GM12878 (cell line): ENCODE measurements at regions not wholly inside any gene's neighbourhood (a gene's known extent, or its start where the extent isn't known, plus 50 kb on each side); places are given as distances from the start of the nearest gene placed in this dataset.

Source experiments
- ATAC-seq: fragments of 200-7000 bp; cut with Tn5 transposase; 3 replicates; pipeline ENCODE4 v1.9.1; 2020; ENCODE audit warnings: mild to moderate bottlenecking, moderate library complexity
- BruUV-seq: library from RNA; stranded (reverse); fragments of 400-500 nt; replicated peaks from 2 replicates; lab custom pipeline; 2021; lab: Mats Ljungman, UMichigan
- CTCF ChIA-PET: fragments of 300-600 bp; sonication (Branson Sonifier 250); formaldehyde crosslinking; extraction: SDS; loops from one replicate; lab custom pipeline; 2021; ENCODE audit warnings: inconsistent platforms; lab: Yijun Ruan, JAX
- POLR2A ChIA-PET: fragments of 350-600 bp; formaldehyde crosslinking; extraction: SDS; loops from one replicate; lab custom pipeline; 2021; ENCODE audit warnings: inconsistent platforms; lab: Charles Lee
- RAD21 ChIA-PET: fragments of 300-600 bp; sonication (Branson Sonifier 250); formaldehyde crosslinking; loops from one replicate; lab custom pipeline; 2023; ENCODE audit warnings: antibody characterized with exemption; ENCODE audit not compliant: unreplicated experiment; lab: Charles Lee
- SMC1A ChIA-PET: fragments of 300-600 bp; sonication (Branson Sonifier 250); formaldehyde crosslinking; loops from one replicate; lab custom pipeline; 2023; ENCODE audit not compliant: unreplicated experiment, uncharacterized antibody; lab: Charles Lee
- DNase-seq: peaks from one replicate; pipeline ENCODE4 v3.0.0-alpha.2; 2011; ENCODE audit warnings: low read depth, low spot score
- FAIRE-seq: peaks from 3 replicates; lab custom pipeline; 2011; peaks lifted over from hg19 to GRCh38; lab: Jason Lieb, UNC
- H2AFZ ChIP-seq: 2 replicates; pipeline ENCODE4 v1.6.0; 2011; ENCODE audit warnings: low read depth, low read length, control low read depth; ENCODE audit not compliant: control insufficient read depth
- H3K27ac ChIP-seq: 2 replicates; pipeline ENCODE4 v1.5.1; 2011; ENCODE audit warnings: control low read depth; ENCODE audit not compliant: control insufficient read depth, insufficient read depth
- H3K27me3 ChIP-seq, 2 experiments: replicated peaks in 1 of 2; 2 replicates each; pipeline versions ENCODE4 v1.6.0 to v1.6.1; 2011; ENCODE audit warnings: low read length in 1 of 2; ENCODE audit not compliant: control insufficient read depth in 2 of 2, insufficient read depth in 2 of 2
- H3K36me3 ChIP-seq, 2 experiments: 2 replicates each; pipeline ENCODE4 v1.5.1; 2011; ENCODE audit warnings: low read length in 1 of 2; ENCODE audit not compliant: control insufficient read depth in 2 of 2, insufficient read depth in 2 of 2
- H3K4me1 ChIP-seq: 2 replicates; pipeline ENCODE4 v1.6.1; 2011; ENCODE audit warnings: mild to moderate bottlenecking, low read length, moderate library complexity, mixed read lengths; ENCODE audit not compliant: control insufficient read depth, insufficient read depth
- H3K4me2 ChIP-seq: 2 replicates; pipeline ENCODE4 v1.6.0; 2011; ENCODE audit warnings: control low read depth; ENCODE audit not compliant: control insufficient read depth, insufficient read depth
- H3K4me3 ChIP-seq: fragments of 200-600 bp; sonication (generic); 2 replicates; pipeline ENCODE4 v1.5.1; 2016
- H3K79me2 ChIP-seq: 2 replicates; pipeline ENCODE4 v1.6.0; 2011; ENCODE audit warnings: low read length; ENCODE audit not compliant: control insufficient read depth, insufficient read depth
- H3K9ac ChIP-seq: 2 replicates; pipeline ENCODE4 v1.8.0; 2011; ENCODE audit warnings: low read length, control low read depth, mixed read lengths; ENCODE audit not compliant: control insufficient read depth, insufficient read depth
- H3K9me3 ChIP-seq: replicated peaks from 3 replicates; pipeline ENCODE4 v1.5.1; 2011; ENCODE audit warnings: mild to moderate bottlenecking, low read length; ENCODE audit not compliant: control insufficient read depth, insufficient read depth
- H4K20me1 ChIP-seq: 2 replicates; pipeline ENCODE4 v1.6.0; 2011; ENCODE audit not compliant: control insufficient read depth, insufficient read depth
- CBX3 ChIP-seq: fragments of 200-600 bp; sonication (generic); IDR thresholded peaks from 2 replicates; pipeline ENCODE4 v1.6.1; 2016; ENCODE audit warnings: low read depth, borderline replicate concordance
- CBX5 ChIP-seq: sonication (generic); IDR thresholded peaks from 2 replicates; pipeline ENCODE4 v1.6.1; 2016; ENCODE audit warnings: low read depth, moderate library complexity, mild to moderate bottlenecking, inconsistent platforms
- CREM ChIP-seq: IDR thresholded peaks from 2 replicates; pipeline ENCODE4 v1.6.1; 2014; ENCODE audit warnings: antibody characterized with exemption, low read depth
- EED ChIP-seq: sonication (generic); IDR thresholded peaks from 2 replicates; pipeline ENCODE4 v1.6.1; 2016; ENCODE audit warnings: antibody characterized with exemption, low read depth
- GATAD2B ChIP-seq: fragments of 450-650 bp; conservative IDR thresholded peaks from 2 replicates; pipeline ENCODE4 v1.6.1; 2017; ENCODE audit warnings: low read depth, mild to moderate bottlenecking, moderate library complexity
- IKZF1 ChIP-seq: fragments of 450-650 bp; conservative IDR thresholded peaks from 2 replicates; pipeline ENCODE4 v1.6.1; 2017; ENCODE audit warnings: antibody characterized with exemption, mild to moderate bottlenecking
- IKZF2 ChIP-seq, 2 experiments: fragments of 450-650 bp; IDR thresholded peaks; 2 replicates each; pipeline ENCODE4 v1.6.1; 2017; ENCODE audit warnings: mild to moderate bottlenecking in 2 of 2, moderate library complexity in 2 of 2
- MYB ChIP-seq: fragments of 150-350 bp; IDR thresholded peaks from 2 replicates; pipeline ENCODE4 v1.6.1; 2014; ENCODE audit warnings: mild to moderate bottlenecking, low read depth, low read length, borderline replicate concordance
- NRF1 ChIP-seq: conservative IDR thresholded peaks from 2 replicates; pipeline ENCODE4 v1.6.1; 2011; ENCODE audit warnings: mild to moderate bottlenecking, low read depth, low read length, improper control_type of control experiment
- PKNOX1 ChIP-seq: fragments of 450-650 bp; IDR thresholded peaks from 2 replicates; pipeline ENCODE4 v1.6.1; 2016; ENCODE audit warnings: mild to moderate bottlenecking
- PRDM15 ChIP-seq: fragments of 450-650 bp; formaldehyde crosslinking; IDR thresholded peaks from 2 replicates; pipeline ENCODE4 v1.4.0; 2020; ENCODE audit warnings: mild to moderate bottlenecking, moderate library complexity
- RELA ChIP-seq: fragments of 450-650 bp; IDR thresholded peaks from 2 replicates; pipeline ENCODE4 v1.8.0; 2014; ENCODE audit warnings: borderline replicate concordance; ENCODE audit not compliant: partially characterized antibody
- STAT1 ChIP-seq: fragments of 450-650 bp; conservative IDR thresholded peaks from 2 replicates; pipeline ENCODE4 v1.6.1; 2014; ENCODE audit warnings: antibody characterized with exemption, mild to moderate bottlenecking
- YY1 ChIP-seq: IDR thresholded peaks from 2 replicates; pipeline ENCODE4 v1.6.1; 2011; ENCODE audit warnings: low read depth, mild to moderate bottlenecking, low read length
- ZNF384 ChIP-seq: IDR thresholded peaks from 2 replicates; pipeline ENCODE4 v1.6.1; 2012; ENCODE audit warnings: low read depth, mild to moderate bottlenecking, low read length, improper control_type of control experiment, borderline replicate concordance
- ZSCAN29 ChIP-seq: fragments of 450-650 bp; IDR thresholded peaks from 2 replicates; pipeline ENCODE4 v1.6.1; 2017; ENCODE audit warnings: mild to moderate bottlenecking, moderate library complexity
- WGBS: methylation state at CpG from one replicate; pipeline ENCODE4 v1.1.6; 2016; ENCODE audit warnings: low lambda C conversion rate; ENCODE audit not compliant: insufficient replicate concordance, insufficient coverage; ENCODE audit errors: missing lambda C conversion rate; 5-methylcytosine and 5-hydroxymethylcytosine counted together
- in situ Hi-C: fragments of 300-500 bp; cut with MboI; formaldehyde crosslinking; loops from 9 replicates; pipeline ENCODE4 v1.14.3; 2018; ENCODE audit warnings: mixed read lengths
- intact Hi-C: fragments of 100-400 bp; cut with micrococcal nuclease; formaldehyde crosslinking; loops from one replicate; pipeline ENCODE4 v1.14.2; 2022; ENCODE audit not compliant: unreplicated experiment

- TF ChIP-seq PRDM15: no peak
- no peak for TF ChIP-seq CBX3
- no peak for TF ChIP-seq EED
- TF ChIP-seq IKZF2 (IDR thresholded peaks at IDR 0.05): no peak
- no peak for TF ChIP-seq CREM
- no peak for TF ChIP-seq MYB
- no peak for TF ChIP-seq ZSCAN29
- no peak for TF ChIP-seq CBX5
Measured at GRCh38 chr3:39748763-39749162, 60.6 kb upstream of the MYRIP start (continued).

GRCh38 chr3:39750712-39751111, 58.7 kb upstream of the MYRIP start:
- TF ChIP-seq RELA (no peak), YY1 (no peak), IKZF1 (no peak), NRF1 (no peak), STAT1 (no peak), ZNF384 (no peak), PKNOX1 (no peak), GATAD2B (no peak)
- TF ChIP-seq, all 136 proteins: peak for 0
- DNase-seq: no peak
- Histone ChIP-seq H3K27me3 (no peaks in the 10 kb centered on the region), H3K4me2 (no peak overlapping the region), H3K4me3 (no peak overlapping the region), H3K9me3 (no peaks in the 10 kb centered on the region), H3K9ac (no peak overlapping the region), H4K20me1 (no peaks in the 10 kb centered on the region), H3K27ac (no peak overlapping the region), H3K79me2 (no peaks in the 10 kb centered on the region), H2AFZ (no peak overlapping the region), H3K36me3 (no peaks in the 10 kb centered on the region), H3K4me1 (no peaks in the 10 kb centered on the region)
- ChIA-PET POLR2A (no interaction called here), RAD21 (no interaction called here), SMC1A (no interaction called here), CTCF (no interaction called here)
- in situ Hi-C loops: no loop called here
- no peak for ATAC-seq
- WGBS: 2% methylated on average over 4 of the region's 4 CpGs
- no TSS peak for BruUV-seq
- no peak for FAIRE-seq
- intact Hi-C loops: no loop called here
